A549 (cell line): ENCODE measurements at regions not wholly inside any gene's neighbourhood (a gene's known extent, or its start where the extent isn't known, plus 50 kb on each side); places are given as distances from the start of the nearest gene placed in this dataset.

Experiments
- ATAC-seq, 2 experiments: fragments of 200-7000 bp in 1 of 2; fragments of >200 bp in 1 of 2; cut with Nextera tagmentation in 1 of 2; cut with Tn5 transposase in 1 of 2; 3 replicates each; pipeline versions ENCODE4 v1.8.0 to v1.9.1; 2018 to 2020; ENCODE audit warnings: mild to moderate bottlenecking in 1 of 2, moderate library complexity in 1 of 2
- CTCF ChIA-PET: fragments of 300-600 bp; sonication (Branson Sonifier 250); formaldehyde crosslinking; extraction: SDS; loops from one replicate; lab custom pipeline; 2021; ENCODE audit warnings: antibody characterized with exemption, inconsistent platforms; lab: Yijun Ruan, JAX
- POLR2A ChIA-PET: fragments of 350-600 bp; formaldehyde crosslinking; extraction: SDS; loops from one replicate; lab custom pipeline; 2021; ENCODE audit warnings: antibody characterized with exemption, inconsistent platforms; lab: Yijun Ruan, JAX
- DNase-seq, 2 experiments: peaks; one replicate each; pipeline versions ENCODE4 v3.0.0 to v3.0.0-alpha.2; 2011 to 2016; ENCODE audit warnings: low read depth in 1 of 2, low spot score in 1 of 2
- FAIRE-seq: peaks from 2 replicates; lab custom pipeline; 2011; peaks lifted over from hg19 to GRCh38; lab: Jason Lieb, UNC
- H3K27ac ChIP-seq, 2 experiments: fragments of >200 bp; sonication (Bioruptor Twin); formaldehyde crosslinking; 3 replicates each; pipeline ENCODE4 v1.5.1; 2016 to 2017
- H3K4me1 ChIP-seq: fragments of >200 bp; sonication (Bioruptor Twin); formaldehyde crosslinking; 3 replicates; pipeline ENCODE4 v1.6.1; 2016
- H3K4me2 ChIP-seq: fragments of >200 bp; sonication (Bioruptor Twin); formaldehyde crosslinking; 3 replicates; pipeline ENCODE4 v1.6.1; 2016
- H3K4me3 ChIP-seq: fragments of >200 bp; sonication (Bioruptor Twin); formaldehyde crosslinking; 3 replicates; pipeline ENCODE4 v1.5.1; 2016
- H3K9me3 ChIP-seq: fragments of >200 bp; sonication (Bioruptor Twin); formaldehyde crosslinking; 3 replicates; pipeline ENCODE4 v1.6.1; 2016
- CBX2 ChIP-seq: fragments of 200-600 bp; sonication (generic); IDR thresholded peaks from 2 replicates; pipeline ENCODE4 v1.6.1; 2016; ENCODE audit warnings: low read depth, mild to moderate bottlenecking, borderline replicate concordance
- CHD2 ChIP-seq: fragments of 150-350 bp; IDR thresholded peaks from 2 replicates; pipeline ENCODE4 v1.6.1; 2014; ENCODE audit warnings: low read length; ENCODE audit not compliant: partially characterized antibody
- EP300 ChIP-seq, 2 experiments: fragments of >200 bp; sonication (Bioruptor Twin); formaldehyde crosslinking; IDR thresholded peaks; 2 replicates in 1 of 2; 3 replicates in 1 of 2; pipeline ENCODE4 v1.6.1; 2016 to 2017
- ESRRA ChIP-seq: fragments of 150-350 bp; IDR thresholded peaks from 2 replicates; pipeline ENCODE4 v1.6.1; 2014; ENCODE audit warnings: mild to moderate bottlenecking, low read length, borderline replicate concordance
- FOXS1 ChIP-seq: fragments of 250-450 bp; sonication (Bioruptor Pico); IDR thresholded peaks from 2 replicates; pipeline ENCODE4 v1.5.0; 2020; ENCODE audit warnings: mild to moderate bottlenecking, moderate library complexity
- HDAC2 ChIP-seq: fragments of 200-600 bp; sonication (generic); IDR thresholded peaks from 2 replicates; pipeline ENCODE4 v1.6.1; 2016
- HOXB5 ChIP-seq: fragments of 250-450 bp; sonication (Bioruptor Pico); IDR thresholded peaks from 2 replicates; pipeline ENCODE4 v1.5.0; 2020; ENCODE audit warnings: mild to moderate bottlenecking, moderate library complexity
- JUN ChIP-seq, 2 experiments: fragments of >200 bp; sonication (Bioruptor Twin); formaldehyde crosslinking; IDR thresholded peaks; 2 replicates in 1 of 2; 3 replicates in 1 of 2; pipeline ENCODE4 v1.6.1; 2016 to 2017
- KDM1A ChIP-seq: fragments of 200-600 bp; sonication (generic); IDR thresholded peaks from 2 replicates; pipeline ENCODE4 v1.6.1; 2016; ENCODE audit warnings: low read depth, mild to moderate bottlenecking
- KDM5A ChIP-seq: fragments of 200-600 bp; sonication (generic); IDR thresholded peaks from 2 replicates; pipeline ENCODE4 v1.6.1; 2016; ENCODE audit warnings: antibody characterized with exemption, mild to moderate bottlenecking
- MAFK ChIP-seq: fragments of 450-650 bp; IDR thresholded peaks from 2 replicates; pipeline ENCODE4 v1.6.1; 2014; ENCODE audit not compliant: partially characterized antibody
- MAZ ChIP-seq: fragments of 150-350 bp; IDR thresholded peaks from 2 replicates; pipeline ENCODE4 v1.6.1; 2014; ENCODE audit warnings: antibody characterized with exemption, low read depth, low read length, borderline replicate concordance
- NFE2L2 ChIP-seq: fragments of 150-350 bp; conservative IDR thresholded peaks from 2 replicates; pipeline ENCODE4 v1.6.1; 2014; ENCODE audit warnings: low read length
- NPAS2 ChIP-seq: fragments of 250-450 bp; sonication (Bioruptor Pico); IDR thresholded peaks from 2 replicates; pipeline ENCODE4 v1.8.0; 2022; ENCODE audit warnings: mild to moderate bottlenecking, moderate library complexity, borderline replicate concordance
- NR3C1 ChIP-seq: fragments of >200 bp; sonication (Bioruptor Twin); formaldehyde crosslinking; IDR thresholded peaks from 3 replicates; pipeline ENCODE4 v1.6.1; 2017
- PHF8 ChIP-seq: fragments of 200-600 bp; sonication (generic); IDR thresholded peaks from 2 replicates; pipeline ENCODE4 v1.6.1; 2016; ENCODE audit warnings: low read depth, mild to moderate bottlenecking, antibody characterized with exemption, moderate library complexity, borderline replicate concordance
- POLR2A ChIP-seq: IDR thresholded peaks from 2 replicates; pipeline ENCODE4 v1.6.1; 2012; ENCODE audit warnings: mild to moderate bottlenecking, low read length
- RAD21 ChIP-seq, 2 experiments: fragments of >200 bp in 1 of 2; sonication (Bioruptor Twin) in 1 of 2; formaldehyde crosslinking in 1 of 2; IDR thresholded peaks in 1 of 2; conservative IDR thresholded peaks in 1 of 2; 2 replicates in 1 of 2; 3 replicates in 1 of 2; pipeline ENCODE4 v1.6.1; 2012 to 2018; ENCODE audit warnings: inconsistent platforms in 1 of 2
- RFX5 ChIP-seq: fragments of 450-650 bp; IDR thresholded peaks from 2 replicates; pipeline ENCODE4 v1.7.1; 2014; ENCODE audit warnings: antibody characterized with exemption, mild to moderate bottlenecking, moderate library complexity
- SMC3 ChIP-seq: fragments of >200 bp; sonication (Bioruptor Twin); formaldehyde crosslinking; IDR thresholded peaks from 3 replicates; pipeline ENCODE4 v1.6.1; 2018; ENCODE audit warnings: inconsistent platforms
- TP53 ChIP-seq: fragments of 250-450 bp; sonication (Bioruptor Pico); IDR thresholded peaks from 2 replicates; pipeline ENCODE4 v1.5.0; 2021; ENCODE audit warnings: mild to moderate bottlenecking, moderate library complexity
- ZFP36 ChIP-seq: fragments of 450-650 bp; IDR thresholded peaks from 2 replicates; pipeline ENCODE4 v1.6.1; 2014; ENCODE audit warnings: borderline replicate concordance; ENCODE audit not compliant: partially characterized antibody
- ZNF302 ChIP-seq: fragments of 250-450 bp; sonication (Bioruptor Pico); IDR thresholded peaks from 2 replicates; pipeline ENCODE4 v1.9.0; 2021; ENCODE audit warnings: inconsistent platforms, mild to moderate bottlenecking, moderate library complexity
- WGBS: methylation state at CpG from one replicate; pipeline ENCODE4 v1.1.6; 2017; ENCODE audit errors: missing lambda C conversion rate; 5-methylcytosine and 5-hydroxymethylcytosine counted together
- TF ChIP-seq, protein P1 (sequence below): fragments of 450-650 bp; IDR thresholded peaks from 2 replicates; pipeline ENCODE4 v1.6.1; 2014; ENCODE audit warnings: antibody characterized with exemption
- TF ChIP-seq, protein P2 (sequence below): fragments of >200 bp; sonication (Bioruptor Twin); formaldehyde crosslinking; IDR thresholded peaks from 3 replicates; pipeline ENCODE4 v1.6.1; 2016
- TF ChIP-seq, protein P3 (sequence below): fragments of 250-450 bp; sonication (Bioruptor Pico); IDR thresholded peaks from 2 replicates; pipeline ENCODE4 v1.5.0; 2021; ENCODE audit warnings: mild to moderate bottlenecking, moderate library complexity, borderline replicate concordance
- TF ChIP-seq, protein P4 (sequence below): fragments of 150-350 bp; IDR thresholded peaks from 2 replicates; pipeline ENCODE4 v1.6.1; 2014; ENCODE audit warnings: low read depth, mild to moderate bottlenecking, low read length
- TF ChIP-seq, protein P5 (sequence below): IDR thresholded peaks from 2 replicates; pipeline ENCODE4 v1.6.1; 2012; ENCODE audit warnings: low read depth, borderline replicate concordance

DNA sequence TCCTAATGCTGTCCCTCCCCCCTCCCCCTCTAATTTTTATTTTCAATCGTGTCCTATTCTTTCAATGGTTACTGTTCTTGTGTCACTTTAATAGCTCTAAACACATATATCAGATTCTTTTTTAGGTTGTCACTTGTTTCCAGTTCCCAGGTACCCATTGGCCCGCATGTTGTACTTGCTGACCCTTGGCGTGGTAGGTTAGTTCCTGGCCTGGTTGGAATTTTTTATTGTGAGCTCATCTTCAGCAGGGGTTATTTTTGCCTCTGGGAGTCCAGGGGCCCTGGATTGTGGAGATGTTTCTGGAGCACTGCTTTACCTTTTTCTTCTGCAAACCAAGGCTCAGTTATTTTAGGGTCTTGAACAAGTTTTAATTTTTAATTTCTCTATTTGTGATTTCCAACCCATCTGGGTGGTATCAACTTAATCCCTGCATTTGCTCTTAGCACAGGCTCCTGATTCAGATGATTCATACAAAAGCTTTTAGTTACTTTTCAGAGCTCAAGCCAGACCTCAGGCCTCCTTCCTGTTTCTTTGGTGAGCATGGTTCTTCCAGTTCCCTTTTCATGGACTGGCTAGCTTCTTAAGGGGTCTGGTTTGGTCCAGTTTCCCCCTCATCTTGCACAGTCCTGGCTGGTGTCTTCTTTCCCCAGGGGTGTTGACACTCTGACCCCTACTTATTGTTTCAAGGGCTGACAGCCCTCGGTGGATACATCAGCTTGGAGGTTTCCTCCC, 220.5 kb downstream of the TM9SF2 start:
- FAIRE-seq: no peak
- no peak for ATAC-seq
- DNase-seq: no peak
- Histone ChIP-seq H3K4me1 (no peaks in the 10 kb centered on the region), H3K4me2 (no peak overlapping the region), H3K9me3 (no peaks in the 10 kb centered on the region), H3K27ac (no peak overlapping the region), H3K4me3 (no peak overlapping the region)
- 86% methylated on average over 3 of the region's 4 CpGs for WGBS
- TF ChIP-seq EP300 (IDR thresholded peaks at IDR 0.05) (no peak), KDM1A (no peak), HDAC2 (no peak), MAFK (no peak), SMC3 (no peak), ESRRA (no peak), RAD21 (conservative IDR thresholded peaks at IDR 0.05 in 1 of 2, IDR thresholded peaks at IDR 0.05 in 1 of 2) (no peak), HOXB5 (CRISPR knock-in tag) (no peak), ZNF302 (CRISPR knock-in tag) (no peak), TP53 (CRISPR knock-in tag) (no peak), RFX5 (no peak), JUN (IDR thresholded peaks at IDR 0.05) (no peak), POLR2A (no peak), CHD2 (no peak)
- TF ChIP-seq, protein P1, sequence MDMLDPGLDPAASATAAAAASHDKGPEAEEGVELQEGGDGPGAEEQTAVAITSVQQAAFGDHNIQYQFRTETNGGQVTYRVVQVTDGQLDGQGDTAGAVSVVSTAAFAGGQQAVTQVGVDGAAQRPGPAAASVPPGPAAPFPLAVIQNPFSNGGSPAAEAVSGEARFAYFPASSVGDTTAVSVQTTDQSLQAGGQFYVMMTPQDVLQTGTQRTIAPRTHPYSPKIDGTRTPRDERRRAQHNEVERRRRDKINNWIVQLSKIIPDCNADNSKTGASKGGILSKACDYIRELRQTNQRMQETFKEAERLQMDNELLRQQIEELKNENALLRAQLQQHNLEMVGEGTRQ: no peak
- ChIA-PET POLR2A (no interaction called here), CTCF (no interaction called here)

DNA sequence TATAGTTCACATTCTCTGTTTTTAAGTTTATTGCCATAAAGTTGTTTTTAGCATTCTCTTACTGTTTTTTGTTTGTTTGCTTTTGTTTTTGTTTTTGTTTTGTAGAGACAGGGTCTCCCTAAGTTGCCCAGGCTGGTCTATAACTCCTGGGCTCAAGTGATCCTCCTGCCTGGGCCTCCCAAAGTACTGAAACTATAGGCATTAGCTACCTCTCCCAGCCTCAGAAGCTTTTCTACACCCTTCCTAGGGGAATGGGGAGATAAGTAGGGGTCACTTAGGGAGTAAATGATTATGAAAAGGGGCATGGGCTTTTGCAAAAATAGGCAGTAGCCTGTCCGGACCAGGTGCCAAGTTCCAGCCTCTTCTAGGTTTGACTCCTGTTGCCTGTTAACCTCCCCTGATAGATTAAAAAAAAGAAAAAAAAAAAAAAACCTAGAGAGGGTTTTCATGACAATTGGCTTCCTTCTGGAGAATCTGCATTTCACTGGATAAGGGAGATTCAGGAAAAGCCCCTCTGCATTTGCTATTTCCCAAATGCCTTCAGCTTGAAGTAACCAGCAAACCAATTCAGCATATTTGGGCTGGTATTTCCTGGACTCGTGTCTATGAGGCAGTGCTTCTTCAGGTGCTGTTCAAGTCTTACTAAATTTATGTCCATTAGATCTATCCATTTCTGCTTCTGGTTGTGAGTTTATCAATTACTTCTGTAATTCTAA, 216.8 kb downstream of the TM9SF2 start:
- WGBS: 68% methylated on average over 2 of the region's 2 CpGs
- CTCF ChIA-PET: no interaction called here
- no peak for FAIRE-seq
- TF ChIP-seq, protein P2, sequence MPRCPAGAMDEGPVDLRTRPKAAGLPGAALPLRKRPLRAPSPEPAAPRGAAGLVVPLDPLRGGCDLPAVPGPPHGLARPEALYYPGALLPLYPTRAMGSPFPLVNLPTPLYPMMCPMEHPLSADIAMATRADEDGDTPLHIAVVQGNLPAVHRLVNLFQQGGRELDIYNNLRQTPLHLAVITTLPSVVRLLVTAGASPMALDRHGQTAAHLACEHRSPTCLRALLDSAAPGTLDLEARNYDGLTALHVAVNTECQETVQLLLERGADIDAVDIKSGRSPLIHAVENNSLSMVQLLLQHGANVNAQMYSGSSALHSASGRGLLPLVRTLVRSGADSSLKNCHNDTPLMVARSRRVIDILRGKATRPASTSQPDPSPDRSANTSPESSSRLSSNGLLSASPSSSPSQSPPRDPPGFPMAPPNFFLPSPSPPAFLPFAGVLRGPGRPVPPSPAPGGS: no peak
- TF ChIP-seq FOXS1 (no peak), ZFP36 (no peak), HOXB5 (CRISPR knock-in tag) (no peak), NR3C1 (no peak), NFE2L2 (no peak), CBX2 (no peak), MAFK (no peak), MAZ (no peak), NPAS2 (CRISPR knock-in tag) (no peak), EP300 (IDR thresholded peaks at IDR 0.05) (no peak), KDM5A (no peak), SMC3 (no peak), PHF8 (no peak)
- TF ChIP-seq, protein P3, sequence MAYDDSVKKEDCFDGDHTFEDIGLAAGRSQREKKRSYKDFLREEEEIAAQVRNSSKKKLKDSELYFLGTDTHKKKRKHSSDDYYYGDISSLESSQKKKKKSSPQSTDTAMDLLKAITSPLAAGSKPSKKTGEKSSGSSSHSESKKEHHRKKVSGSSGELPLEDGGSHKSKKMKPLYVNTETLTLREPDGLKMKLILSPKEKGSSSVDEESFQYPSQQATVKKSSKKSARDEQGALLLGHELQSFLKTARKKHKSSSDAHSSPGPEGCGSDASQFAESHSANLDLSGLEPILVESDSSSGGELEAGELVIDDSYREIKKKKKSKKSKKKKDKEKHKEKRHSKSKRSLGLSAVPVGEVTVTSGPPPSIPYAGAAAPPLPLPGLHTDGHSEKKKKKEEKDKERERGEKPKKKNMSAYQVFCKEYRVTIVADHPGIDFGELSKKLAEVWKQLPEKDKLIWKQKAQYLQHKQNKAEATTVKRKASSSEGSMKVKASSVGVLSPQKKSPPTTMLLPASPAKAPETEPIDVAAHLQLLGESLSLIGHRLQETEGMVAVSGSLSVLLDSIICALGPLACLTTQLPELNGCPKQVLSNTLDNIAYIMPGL (CRISPR knock-in tag): no peak
- TF ChIP-seq, protein P4, sequence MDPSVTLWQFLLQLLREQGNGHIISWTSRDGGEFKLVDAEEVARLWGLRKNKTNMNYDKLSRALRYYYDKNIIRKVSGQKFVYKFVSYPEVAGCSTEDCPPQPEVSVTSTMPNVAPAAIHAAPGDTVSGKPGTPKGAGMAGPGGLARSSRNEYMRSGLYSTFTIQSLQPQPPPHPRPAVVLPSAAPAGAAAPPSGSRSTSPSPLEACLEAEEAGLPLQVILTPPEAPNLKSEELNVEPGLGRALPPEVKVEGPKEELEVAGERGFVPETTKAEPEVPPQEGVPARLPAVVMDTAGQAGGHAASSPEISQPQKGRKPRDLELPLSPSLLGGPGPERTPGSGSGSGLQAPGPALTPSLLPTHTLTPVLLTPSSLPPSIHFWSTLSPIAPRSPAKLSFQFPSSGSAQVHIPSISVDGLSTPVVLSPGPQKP: no peak
- TF ChIP-seq, protein P5, sequence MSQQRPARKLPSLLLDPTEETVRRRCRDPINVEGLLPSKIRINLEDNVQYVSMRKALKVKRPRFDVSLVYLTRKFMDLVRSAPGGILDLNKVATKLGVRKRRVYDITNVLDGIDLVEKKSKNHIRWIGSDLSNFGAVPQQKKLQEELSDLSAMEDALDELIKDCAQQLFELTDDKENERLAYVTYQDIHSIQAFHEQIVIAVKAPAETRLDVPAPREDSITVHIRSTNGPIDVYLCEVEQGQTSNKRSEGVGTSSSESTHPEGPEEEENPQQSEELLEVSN: no peak
- H3K27ac ChIP-seq: no peak overlapping the region
- H3K9me3 ChIP-seq: no peaks in the 10 kb centered on the region
- no peak overlapping the region for H3K4me3 ChIP-seq
- no peak for DNase-seq
- POLR2A ChIA-PET: no interaction called here
- H3K4me1 ChIP-seq: no peaks in the 10 kb centered on the region
- ATAC-seq: no peak
- H3K4me2 ChIP-seq: no peak overlapping the region
